ENCODE measurements at regions not wholly inside any gene's neighbourhood (a gene's known extent, or its start where the extent isn't known, plus 50 kb on each side); places are given as distances from the start of the nearest gene placed in this dataset.

- TF ChIP-seq CHD2 (IDR thresholded peaks at IDR 0.05; ENCODE audit: borderline replicate concordance, low read depth, low read length) (no peak), SREBF2 (IDR thresholded peaks at IDR 0.05; ENCODE audit: low read length) (no peak), BRCA1 (IDR thresholded peaks at IDR 0.05; ENCODE audit: low read depth, low read length) (no peak), HDAC2 (IDR thresholded peaks at IDR 0.05) (no peak), BMI1 (IDR thresholded peaks at IDR 0.05; ENCODE audit: borderline replicate concordance) (no peak), SKIL (IDR thresholded peaks at IDR 0.05; ENCODE audit: low read depth, poor library complexity, severe bottlenecking) (no peak), CBFB (IDR thresholded peaks at IDR 0.05; ENCODE audit: low read depth) (no peak), ZZZ3 (IDR thresholded peaks at IDR 0.05; ENCODE audit: control insufficient read depth, insufficient read length, low read depth) (no peak), TCF7 (IDR thresholded peaks at IDR 0.05; ENCODE audit: borderline replicate concordance) (no peak), RAD51 (IDR thresholded peaks at IDR 0.05) (no peak), SMAD1 (IDR thresholded peaks at IDR 0.05; ENCODE audit: low read depth, partially characterized antibody) (no peak), POLR2A (IDR thresholded peaks at IDR 0.05; ENCODE audit: low read depth, low read length) (no peak)
- no peak overlapping the region for H3K9ac ChIP-seq (ENCODE audit: control insufficient read depth, insufficient read depth, low read length)
- WGBS (ENCODE audit: insufficient coverage, insufficient replicate concordance, low lambda C conversion rate, missing lambda C conversion rate), result 22% methylated on average over 2 of the region's 2 CpGs
- ATAC-seq (no peak), DNase-seq (ENCODE audit: low read depth, low spot score) (no peak), FAIRE-seq (no peak)
- no peaks in the 10 kb centered on the region for H3K79me2 ChIP-seq (ENCODE audit: control insufficient read depth, insufficient read depth, low read length)
- intact Hi-C loops (cut with micrococcal nuclease; ENCODE audit: unreplicated experiment) (no loop called here), in situ Hi-C loops (cut with MboI) (no loop called here)
- no TSS peak for BruUV-seq (replicated peaks)
- H3K27me3 ChIP-seq (replicated peaks in 1 of 2; ENCODE audit: control insufficient read depth in 2 of 2, insufficient read depth in 2 of 2, low read length in 1 of 2), result peaks cover 0 to under 1% of the 10 kb centered on the region in 2 experiments; a peak in 1 of 4 replicates
- H3K4me1 ChIP-seq (ENCODE audit: control insufficient read depth, insufficient read depth, low read length), result no peaks in the 10 kb centered on the region
- ChIA-PET SMC1A (ENCODE audit: uncharacterized antibody, unreplicated experiment) (no interaction called here), CTCF (no interaction called here), RAD21 (ENCODE audit: unreplicated experiment) (no interaction called here), POLR2A (no interaction called here)
- no peak overlapping the region for H2AFZ ChIP-seq (ENCODE audit: control insufficient read depth, low read depth, low read length)
- H3K36me3 ChIP-seq (ENCODE audit: control insufficient read depth in 2 of 2, insufficient read depth in 2 of 2, low read length in 1 of 2), result no peaks in the 10 kb centered on the region
- H3K4me3 ChIP-seq, result no peak overlapping the region
- no peak overlapping the region for H3K4me2 ChIP-seq (ENCODE audit: control insufficient read depth, insufficient read depth)
- no peaks in the 10 kb centered on the region for H4K20me1 ChIP-seq (ENCODE audit: control insufficient read depth, insufficient read depth)
- H3K27ac ChIP-seq (ENCODE audit: control insufficient read depth, insufficient read depth), result no peak overlapping the region
- no peaks in the 10 kb centered on the region; the same call in 2 of the 3 replicates for H3K9me3 ChIP-seq (replicated peaks; ENCODE audit: control insufficient read depth, insufficient read depth, low read length)
Observed at GRCh38 chr2:242063436-242063835, 193.9 kb downstream of the RTP5 start.
